ENCODE measurements at regions not wholly inside any gene's neighbourhood (a gene's known extent, or its start where the extent isn't known, plus 50 kb on each side); places are given as distances from the start of the nearest gene placed in this dataset.
"Not testable (repeated sequence)": the region's sequence is repeated elsewhere in the genome, so short reads cannot be mapped to it uniquely, and the experiment has no call there.

- intact Hi-C loops (cut with DNase I), result no loop called here
- DNase-seq (ENCODE audit: low spot score), result no peak
Observed at GRCh38 chr12:77249892-77250291, 184.5 kb upstream of the E2F7 start.

DNA sequence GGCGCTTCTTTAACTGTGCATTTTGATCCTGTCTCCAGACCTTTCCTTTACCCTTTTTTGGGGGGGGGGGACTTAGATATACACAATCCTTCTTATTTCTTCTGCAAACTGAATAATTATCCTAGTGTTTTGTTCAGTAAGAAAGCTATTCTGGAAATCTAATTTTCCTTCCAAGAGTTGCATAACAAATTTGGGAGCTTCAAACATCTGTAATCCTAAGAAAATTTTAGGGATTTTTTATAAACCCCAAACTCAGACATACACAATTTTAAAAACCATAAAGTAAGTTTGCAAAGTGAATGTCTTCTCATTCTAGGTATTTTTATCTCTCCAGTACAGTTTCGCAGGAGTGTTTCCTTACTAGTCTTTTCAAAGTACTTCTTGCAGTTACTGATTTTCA, 182.7 kb upstream of the E2F7 start:
- no peak for DNase-seq (ENCODE audit: low spot score)
- intact Hi-C loops (cut with DNase I), result no loop called here

- intact Hi-C loops (cut with DNase I), result no loop called here
- DNase-seq (ENCODE audit: low spot score), result no peak
Observed at GRCh38 chr12:77247542-77247941, 182.2 kb upstream of the E2F7 start.

DNA sequence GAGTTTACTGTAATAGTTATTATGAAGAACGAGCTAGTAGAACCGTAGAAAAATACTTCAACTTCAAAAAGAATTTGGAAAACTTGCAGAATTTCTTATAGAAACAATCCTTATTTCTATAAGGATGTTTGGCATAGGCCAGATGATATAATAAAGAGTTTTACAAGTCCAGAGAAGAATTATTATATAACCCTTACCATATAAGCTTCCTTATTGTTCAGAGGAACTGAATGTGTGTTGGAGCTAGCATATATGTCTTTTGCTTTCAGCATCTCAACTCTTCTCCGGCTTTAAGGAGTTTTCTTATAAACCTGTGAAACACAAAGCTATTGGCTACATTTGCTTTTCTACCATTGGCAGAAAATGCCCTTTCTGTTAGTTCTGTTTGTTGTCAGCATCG, 178.0 kb upstream of the E2F7 start:
- intact Hi-C loops (cut with DNase I), result no loop called here
- DNase-seq (ENCODE audit: low spot score), result no peak

GRCh38 chr12:77239617-77240016, 174.2 kb upstream of the E2F7 start:
- no peak for DNase-seq (ENCODE audit: low spot score)

GRCh38 chr12:77238335-77238734, 173.0 kb upstream of the E2F7 start:
- DNase-seq (ENCODE audit: low spot score), result no peak
- intact Hi-C loops (cut with DNase I), result no loop called here

More at GRCh38 chr12:77239617-77240016, 174.2 kb upstream of the E2F7 start:
- intact Hi-C loops (cut with DNase I), result no loop called here

DNA sequence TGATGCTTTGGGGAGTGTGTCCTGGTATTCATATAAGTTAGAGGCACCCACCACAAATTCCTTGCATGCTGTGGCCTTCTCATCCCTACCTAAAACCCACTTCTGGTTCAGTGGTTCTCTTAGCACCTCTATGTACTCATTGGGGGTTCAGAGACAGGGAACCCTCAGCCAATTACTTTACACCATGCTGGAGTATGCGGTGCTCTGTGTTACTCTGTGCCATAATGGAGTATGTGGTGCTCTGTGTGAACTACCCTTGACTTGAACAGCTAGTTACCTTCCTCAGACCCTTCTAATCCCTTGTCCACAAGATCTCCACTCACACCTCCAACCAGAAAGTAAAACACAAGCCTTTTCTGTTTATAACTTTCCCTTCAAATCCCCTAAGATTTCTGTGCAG, 172.5 kb upstream of the E2F7 start:
- DNase-seq (ENCODE audit: low spot score), result no peak
- intact Hi-C loops (cut with DNase I), result no loop called here

DNA sequence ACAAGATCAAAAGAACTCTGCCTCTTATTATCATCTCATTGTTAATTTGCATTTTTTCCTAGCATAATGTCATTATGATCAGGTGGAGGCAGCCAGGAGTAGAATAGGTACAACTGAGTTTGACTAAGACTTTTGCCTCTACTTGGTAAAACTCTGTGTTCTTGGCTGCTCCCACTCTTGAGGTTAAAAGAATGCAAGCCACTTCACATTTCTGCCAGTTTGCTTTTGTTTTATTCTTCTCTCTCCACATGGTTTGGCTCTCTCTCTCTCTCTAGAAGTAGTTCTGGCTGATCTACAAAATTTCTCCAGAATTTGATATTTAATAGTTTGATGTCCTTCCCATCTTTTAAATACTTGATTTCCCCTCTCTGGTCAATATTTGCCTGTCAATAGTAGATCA, 170.7 kb upstream of the E2F7 start:
- intact Hi-C loops (cut with DNase I), result no loop called here
- DNase-seq (ENCODE audit: low spot score), result no peak

- DNase-seq (ENCODE audit: low spot score), result no peak
- intact Hi-C loops (cut with DNase I), result no loop called here
Observed at GRCh38 chr12:77232045-77232444, 166.7 kb upstream of the E2F7 start.

DNA sequence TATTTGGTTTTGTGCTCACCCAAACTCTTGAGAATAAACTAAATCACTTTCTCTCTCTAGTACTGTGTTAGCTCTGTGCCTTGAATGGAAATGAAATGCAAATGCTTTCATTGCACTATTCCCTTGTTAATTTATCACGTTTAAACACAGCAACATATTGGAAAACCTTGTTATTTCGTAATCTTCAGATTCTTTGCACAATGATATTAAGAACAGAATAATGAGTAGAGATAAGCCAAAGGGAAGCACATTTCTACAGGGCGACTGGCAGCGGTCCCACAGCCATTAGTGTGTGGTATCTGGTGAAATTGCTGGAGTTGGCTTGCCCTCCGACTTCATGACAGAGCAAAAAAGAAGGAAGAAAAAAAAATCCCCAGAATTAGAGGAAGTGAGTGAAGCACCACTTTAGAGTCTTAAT, 166.1 kb upstream of the E2F7 start:
- no peak for DNase-seq (ENCODE audit: low spot score)
- intact Hi-C loops (cut with DNase I), result no loop called here

GRCh38 chr12:77229640-77230442, 164.5 kb upstream of the E2F7 start:
- no peak for DNase-seq (ENCODE audit: low spot score)
- intact Hi-C loops (cut with DNase I), result no loop called here

- no peak for DNase-seq (ENCODE audit: low spot score)
- intact Hi-C loops (cut with DNase I), result no loop called here
Observed at GRCh38 chr12:77228376-77228775, 163.0 kb upstream of the E2F7 start.

DNA sequence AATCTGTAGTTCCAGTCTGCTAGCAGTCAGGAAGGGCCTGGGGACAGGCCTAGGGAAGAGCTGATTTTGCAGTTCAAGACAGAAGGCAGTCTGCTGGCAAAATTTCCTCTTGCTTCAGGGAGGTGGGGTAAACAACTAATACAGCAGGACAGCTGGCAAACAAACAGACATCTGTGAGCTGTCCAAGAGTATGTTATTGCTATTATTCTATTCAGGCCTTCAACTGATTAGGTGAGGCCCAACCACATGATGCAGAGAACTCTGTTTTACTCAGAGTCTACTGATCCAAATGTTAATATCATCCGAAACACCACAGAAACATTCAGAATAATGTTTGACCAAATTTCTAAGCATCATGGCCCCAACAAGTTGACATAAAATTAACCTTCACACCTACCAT, 161.0 kb upstream of the E2F7 start:
- no peak for DNase-seq (ENCODE audit: low spot score)
- intact Hi-C loops (cut with DNase I), result no loop called here

- no peak for DNase-seq (ENCODE audit: low spot score)
- intact Hi-C loops (cut with DNase I), result no loop called here
Observed at GRCh38 chr12:77225373-77225772, 160.0 kb upstream of the E2F7 start.

DNA sequence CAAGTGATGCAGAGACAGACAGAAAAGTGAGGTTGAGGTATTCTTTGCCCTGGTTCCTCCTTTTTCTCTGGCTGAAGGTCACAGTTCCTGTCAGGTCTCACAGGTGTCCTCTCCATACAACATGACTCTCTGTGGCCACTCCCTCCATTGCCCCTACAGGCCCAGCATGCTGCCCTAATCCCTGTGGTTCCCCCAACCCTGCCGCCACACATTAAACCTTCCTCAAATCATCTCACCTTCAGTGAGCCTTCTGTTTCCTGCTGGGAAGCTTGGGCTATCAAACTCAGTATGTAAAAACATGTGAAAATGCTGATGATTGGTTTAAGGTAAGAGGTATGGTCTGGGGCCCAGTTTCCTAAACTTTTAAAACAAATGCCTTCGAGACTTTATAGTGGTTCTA, 159.0 kb upstream of the E2F7 start:
- intact Hi-C loops (cut with DNase I), result no loop called here
- DNase-seq (ENCODE audit: low spot score), result no peak

- DNase-seq (ENCODE audit: low spot score), result no peak
- intact Hi-C loops (cut with DNase I), result no loop called here
Observed at GRCh38 chr12:77222336-77222735, 157.0 kb upstream of the E2F7 start.

GRCh38 chr12:77220586-77220985, 155.2 kb upstream of the E2F7 start:
- DNase-seq (ENCODE audit: low spot score), result no peak
- intact Hi-C loops (cut with DNase I), result no loop called here

GRCh38 chr12:77218278-77218677, 152.9 kb upstream of the E2F7 start:
- no peak for DNase-seq (ENCODE audit: low spot score)
- intact Hi-C loops (cut with DNase I), result no loop called here

DNA sequence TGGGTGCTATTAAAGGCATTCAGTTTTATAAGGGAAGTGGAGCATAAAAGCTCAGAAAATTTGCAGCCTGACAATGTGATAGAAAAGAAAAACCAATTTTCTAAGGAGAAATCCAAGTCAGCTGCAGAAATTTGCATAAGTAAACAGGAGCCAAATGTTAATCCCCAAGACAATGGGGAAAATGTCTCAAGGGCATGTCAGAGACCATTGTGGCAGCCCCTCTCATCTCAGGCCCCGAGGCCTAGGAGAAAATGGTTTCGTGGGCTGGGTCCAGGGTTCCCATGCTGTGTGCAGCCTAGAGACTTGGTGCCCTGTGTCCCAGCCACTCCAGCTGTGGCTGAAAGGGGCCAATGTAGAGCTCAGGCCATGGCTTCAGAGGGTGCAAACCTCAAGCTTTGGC, 150.8 kb upstream of the E2F7 start:
- intact Hi-C loops (cut with DNase I), result not testable (repeated sequence)

DNA sequence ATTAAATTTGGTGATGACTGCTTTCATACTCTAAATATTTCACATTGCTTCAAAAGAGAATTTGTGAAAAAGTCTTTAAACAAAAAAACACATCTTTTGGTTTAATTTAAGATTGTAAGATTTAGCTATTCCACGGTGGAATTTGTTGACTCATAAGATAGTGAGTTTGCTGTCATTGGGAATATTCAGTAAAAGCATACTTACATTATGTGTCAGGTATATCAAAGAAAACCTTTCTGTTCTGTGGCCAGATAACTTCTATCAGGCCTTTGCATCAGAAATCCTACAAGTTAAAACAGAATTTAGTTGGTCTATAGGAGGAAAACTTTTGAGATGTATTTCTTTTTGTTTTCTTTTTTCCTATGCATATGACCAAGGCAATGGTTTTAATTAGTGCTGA, 148.8 kb upstream of the E2F7 start:
- DNase-seq (ENCODE audit: low spot score), result no peak
- intact Hi-C loops (cut with DNase I), result no loop called here

More for the DNA sequence above, 150.8 kb upstream of the E2F7 start:
- DNase-seq (ENCODE audit: low spot score), result not testable (repeated sequence)

DNA sequence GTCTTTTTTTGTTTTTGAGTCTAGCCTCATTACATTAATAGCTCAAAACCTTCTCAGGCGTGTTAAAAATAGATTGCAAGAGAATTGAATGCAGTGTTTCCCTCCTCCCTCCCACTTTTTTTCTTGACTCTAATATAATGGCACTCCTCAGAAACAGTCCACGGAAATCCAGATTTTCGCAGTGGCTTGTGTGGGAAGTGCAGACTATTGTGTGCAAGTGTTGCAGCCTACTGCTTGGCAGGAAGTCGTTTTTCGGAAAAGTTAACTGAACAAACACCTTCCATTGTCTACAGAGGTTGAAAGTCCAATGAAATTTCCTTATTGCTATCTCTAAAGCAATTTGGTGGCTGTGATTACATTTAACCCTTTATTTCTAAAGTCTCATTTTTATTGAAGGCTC, 147.9 kb upstream of the E2F7 start:
- no peak for DNase-seq (ENCODE audit: low spot score)
- intact Hi-C loops (cut with DNase I), result no loop called here

DNA sequence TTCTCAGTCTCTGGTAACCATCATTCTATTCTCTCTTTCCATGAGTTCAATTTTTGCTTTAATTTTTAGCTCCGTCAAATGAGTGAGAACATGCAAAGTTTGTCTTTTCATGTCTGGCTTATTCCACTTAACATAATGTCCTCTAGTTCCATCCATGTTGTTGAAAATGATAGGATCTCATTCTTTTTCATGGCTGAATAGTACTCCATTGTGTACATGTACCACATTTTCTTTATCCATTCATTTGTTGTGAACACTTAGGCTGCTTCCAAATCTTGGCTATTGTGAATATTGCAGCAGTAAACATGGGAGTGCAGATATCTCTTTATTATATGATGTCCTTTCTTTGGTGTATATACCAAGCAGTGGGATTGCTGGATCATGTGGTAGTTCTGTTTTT, 145.4 kb upstream of the E2F7 start:
- intact Hi-C loops (cut with DNase I), result no loop called here

More for the DNA sequence above, 145.4 kb upstream of the E2F7 start:
- DNase-seq (ENCODE audit: low spot score), result no peak

All from cardiac septum (tissue), 1 donor.